ENCODE measurements at regions not wholly inside any gene's neighbourhood (a gene's known extent, or its start where the extent isn't known, plus 50 kb on each side); places are given as distances from the start of the nearest gene placed in this dataset.

GRCh38 chr14:98184457-98184856 lies 1087.5 kb downstream of the BCL11B start:
- intact Hi-C loops (cut with DNase I), result no loop called here
- no peak for DNase-seq (ENCODE audit: low spot score)

GRCh38 chr14:98185036-98185435 lies 1087.0 kb downstream of the BCL11B start:
- intact Hi-C loops (cut with DNase I), result no loop called here
- no peak for DNase-seq (ENCODE audit: low spot score)

DNA sequence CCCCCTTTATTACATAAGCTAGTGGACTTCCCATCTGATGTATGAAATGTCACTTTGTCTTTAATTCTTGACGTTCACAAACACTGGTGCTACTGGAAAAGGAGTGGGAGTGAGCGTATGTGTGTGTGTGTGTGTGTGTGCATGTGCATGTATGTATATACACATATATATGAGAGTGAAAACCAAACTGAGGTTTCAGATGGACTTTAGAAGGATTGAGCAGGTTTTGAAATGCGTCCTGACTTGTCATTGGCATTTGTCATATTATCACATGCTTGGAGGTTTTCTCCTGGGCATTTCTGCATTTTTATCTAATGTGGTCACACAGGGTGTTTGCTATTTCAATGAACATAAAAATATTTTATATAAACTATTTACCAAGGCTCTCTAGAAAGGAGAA lies 1085.9 kb downstream of the BCL11B start:
- intact Hi-C loops (cut with DNase I), result no loop called here
- DNase-seq (ENCODE audit: low spot score), result no peak

GRCh38 chr14:98187281-98187680 lies 1084.7 kb downstream of the BCL11B start:
- intact Hi-C loops (cut with DNase I), result no loop called here
- no peak for DNase-seq (ENCODE audit: low spot score)

DNA sequence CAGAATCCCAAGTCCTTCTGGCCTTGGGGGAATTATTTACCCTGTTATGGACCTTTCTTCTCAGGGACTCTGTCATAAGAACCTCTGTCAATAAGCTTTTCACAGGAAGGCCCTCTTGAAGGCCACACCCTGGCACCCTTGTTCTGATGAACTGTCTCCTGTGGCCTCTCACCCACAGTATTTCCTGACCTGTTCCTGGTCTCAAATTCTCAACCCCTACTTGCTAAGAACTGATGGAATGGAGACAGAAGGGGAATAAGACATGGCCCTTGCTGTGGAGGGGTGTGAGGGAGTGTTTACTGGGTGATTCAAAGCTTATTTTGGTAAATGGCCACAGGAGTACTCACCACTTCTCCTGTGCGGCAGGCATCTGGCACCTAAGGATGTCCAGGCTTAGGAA lies 1082.9 kb downstream of the BCL11B start:
- no peak for DNase-seq (ENCODE audit: low spot score)
- intact Hi-C loops (cut with DNase I), result no loop called here

- intact Hi-C loops (cut with DNase I), result no loop called here
- DNase-seq (ENCODE audit: low spot score), result no peak
Measured at GRCh38 chr14:98189511-98189910, 1082.5 kb downstream of the BCL11B start.

- intact Hi-C loops (cut with DNase I), result no loop called here
- no peak for DNase-seq (ENCODE audit: low spot score)
Measured at GRCh38 chr14:98189944-98190343, 1082.1 kb downstream of the BCL11B start.

- intact Hi-C loops (cut with DNase I), result no loop called here
- DNase-seq (ENCODE audit: low spot score), result no peak
Measured at GRCh38 chr14:98192946-98193345, 1079.1 kb downstream of the BCL11B start.

DNA sequence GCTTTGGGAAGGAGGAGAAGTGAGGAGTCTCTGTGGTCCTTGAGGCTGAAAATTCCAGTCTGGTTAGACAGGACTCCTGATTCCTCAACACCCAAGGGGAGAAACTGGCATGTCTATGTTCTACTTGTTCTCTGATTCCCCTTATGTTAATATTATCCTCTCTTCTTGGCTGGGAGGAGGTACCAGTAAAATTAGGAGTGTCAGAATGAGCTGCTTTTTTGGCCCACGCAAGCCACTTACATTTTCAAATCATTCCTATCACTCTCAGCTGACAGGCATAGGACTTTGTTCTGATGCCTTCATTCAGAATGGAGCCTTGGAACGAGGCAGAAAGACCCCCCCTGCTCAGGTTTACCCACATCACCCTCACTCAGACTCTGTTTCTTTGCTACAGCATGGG lies 1077.2 kb downstream of the BCL11B start:
- intact Hi-C loops (cut with DNase I), result no loop called here
- no peak for DNase-seq (ENCODE audit: low spot score)

DNA sequence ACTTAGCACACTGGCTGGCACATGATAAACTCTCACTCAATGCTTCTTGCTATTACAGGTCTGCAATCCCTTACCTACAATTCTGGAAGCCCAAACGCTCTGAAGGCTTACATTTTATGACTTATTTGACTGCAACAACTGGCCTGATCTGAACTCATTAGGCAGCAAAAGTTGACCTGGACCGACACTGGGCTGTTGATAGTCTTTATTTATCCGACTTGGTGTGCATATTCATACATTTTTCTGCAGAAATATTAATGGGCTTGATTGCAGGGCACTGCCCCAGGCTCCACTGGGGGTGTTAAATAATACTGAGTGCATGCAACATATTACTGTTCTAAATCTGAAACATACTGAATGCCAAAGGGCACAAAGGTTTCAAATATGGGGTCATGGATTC lies 1076.7 kb downstream of the BCL11B start:
- no peak for DNase-seq (ENCODE audit: low spot score)
- intact Hi-C loops (cut with DNase I), result no loop called here

- intact Hi-C loops (cut with DNase I), result no loop called here
- DNase-seq (ENCODE audit: low spot score), result no peak
Measured at GRCh38 chr14:98197933-98198332, 1074.1 kb downstream of the BCL11B start.

GRCh38 chr14:98198385-98198784 lies 1073.6 kb downstream of the BCL11B start:
- intact Hi-C loops (cut with DNase I), result no loop called here
- no peak for DNase-seq (ENCODE audit: low spot score)

GRCh38 chr14:98200601-98201000 lies 1071.4 kb downstream of the BCL11B start:
- intact Hi-C loops (cut with DNase I), result no loop called here
- no peak for DNase-seq (ENCODE audit: low spot score)

DNA sequence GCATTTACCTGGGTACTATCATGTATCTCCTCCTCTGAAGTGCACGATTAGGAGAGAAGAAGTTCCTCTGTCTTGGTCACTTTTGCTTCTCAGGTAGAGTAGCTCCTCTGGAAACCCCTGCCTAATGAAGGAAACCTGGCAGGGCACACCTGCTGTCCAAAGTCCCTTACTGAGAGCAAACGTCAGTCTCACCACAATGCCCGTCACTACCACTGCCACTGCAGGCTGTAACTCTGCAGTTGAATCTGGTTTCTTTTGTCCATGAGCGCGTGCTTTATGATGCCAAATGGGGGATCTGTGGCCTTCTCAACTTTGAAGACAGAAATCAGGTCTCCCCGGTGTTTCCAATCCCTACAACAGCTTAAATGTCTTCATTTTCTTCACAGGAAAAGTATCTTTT lies 1068.6 kb downstream of the BCL11B start:
- DNase-seq (ENCODE audit: low spot score), result no peak
- intact Hi-C loops (cut with DNase I), result no loop called here

DNA sequence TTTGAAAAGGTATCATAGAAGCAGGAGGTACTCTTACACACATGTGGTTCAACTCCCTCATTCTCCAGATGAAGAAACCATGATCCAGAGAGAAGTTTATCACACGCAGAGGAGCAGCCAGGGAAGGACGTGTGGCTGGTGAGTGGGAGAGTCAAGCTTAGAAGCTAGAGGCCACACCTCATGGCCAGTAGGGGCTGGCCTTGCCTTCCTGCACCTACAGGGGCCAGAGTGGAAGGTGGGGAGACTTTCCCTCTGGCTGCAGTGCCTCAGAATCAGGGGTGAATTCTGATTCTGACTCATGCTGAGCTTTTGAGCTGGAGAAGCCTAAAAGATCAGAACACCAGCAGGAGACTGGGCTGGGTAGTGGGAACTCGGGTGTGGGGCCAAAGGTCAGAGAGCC lies 1067.9 kb downstream of the BCL11B start:
- DNase-seq (ENCODE audit: low spot score), result no peak
- intact Hi-C loops (cut with DNase I), result no loop called here

DNA sequence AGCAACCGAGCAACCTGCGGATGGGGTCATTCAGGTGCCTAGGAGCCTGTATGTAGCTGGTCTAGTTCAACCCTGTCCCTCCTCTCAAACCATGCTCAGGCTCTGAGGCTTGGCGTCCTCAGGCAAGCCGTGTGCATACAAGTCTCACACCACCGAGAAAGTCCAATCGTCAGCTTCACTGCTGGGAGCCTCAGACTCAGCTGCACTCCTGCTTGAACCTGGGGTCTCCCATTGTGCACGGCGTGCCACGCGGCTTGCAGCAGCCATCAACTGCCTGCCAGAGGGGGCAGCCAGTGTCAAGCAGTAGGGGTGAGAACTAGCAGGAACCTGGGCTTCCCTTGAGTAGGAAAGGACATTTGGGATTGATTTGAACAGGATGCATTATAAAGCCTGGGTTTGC lies 1064.6 kb downstream of the BCL11B start:
- intact Hi-C loops (cut with DNase I), result no loop called here

DNA sequence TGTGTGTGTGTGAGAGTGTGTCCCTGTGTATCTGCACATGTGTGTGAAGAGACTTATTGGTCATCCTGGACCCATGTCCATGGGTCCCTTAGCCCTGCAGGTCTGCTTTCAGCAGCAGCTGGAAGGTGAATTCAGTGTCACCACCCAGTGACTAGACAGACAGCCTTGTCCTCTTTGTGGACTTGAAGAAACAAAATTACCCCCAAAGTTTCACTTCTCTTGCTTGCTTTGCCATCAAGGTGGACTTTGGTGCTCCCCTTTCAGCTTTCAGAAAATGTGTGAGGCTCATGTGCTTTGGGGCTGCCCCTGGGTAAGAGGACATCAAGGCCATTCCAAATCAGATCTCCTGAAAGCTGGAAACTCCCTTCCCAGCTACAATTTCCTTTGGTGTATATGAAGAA lies 1063.8 kb downstream of the BCL11B start:
- intact Hi-C loops (cut with DNase I), result no loop called here
- DNase-seq (ENCODE audit: low spot score), result no peak

More for the DNA sequence above, 1064.6 kb downstream of the BCL11B start:
- no peak for DNase-seq (ENCODE audit: low spot score)

- intact Hi-C loops (cut with DNase I), result no loop called here
- DNase-seq (ENCODE audit: low spot score), result no peak
Measured at GRCh38 chr14:98208943-98209342, 1063.1 kb downstream of the BCL11B start.

GRCh38 chr14:98210045-98210672 lies 1061.8 kb downstream of the BCL11B start:
- intact Hi-C loops (cut with DNase I), result no loop called here

GRCh38 chr14:98217530-98217929 lies 1054.5 kb downstream of the BCL11B start:
- DNase-seq (ENCODE audit: low spot score), result no peak
- intact Hi-C loops (cut with DNase I), result no loop called here

More at GRCh38 chr14:98210045-98210672, 1061.8 kb downstream of the BCL11B start:
- no peak for DNase-seq (ENCODE audit: low spot score)

DNA sequence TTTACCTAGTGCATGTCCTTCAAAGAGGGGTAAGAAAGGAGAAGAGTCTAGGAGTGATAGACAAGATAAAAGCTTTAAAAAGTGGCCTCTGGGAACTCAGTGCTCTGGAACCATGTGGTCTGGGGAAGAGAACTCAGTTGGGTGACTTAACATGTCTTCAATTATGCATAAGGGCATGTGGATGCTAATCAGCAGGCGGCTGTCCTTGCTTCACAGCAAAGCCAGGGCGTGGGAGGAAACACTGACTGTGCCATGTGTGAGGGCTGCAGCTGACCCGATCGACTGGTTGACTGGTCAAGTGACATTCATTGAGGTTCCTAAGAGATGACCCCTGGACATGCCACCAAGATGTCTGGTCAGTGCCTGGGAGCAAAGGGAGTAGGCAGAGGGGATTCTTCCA lies 1053.8 kb downstream of the BCL11B start:
- DNase-seq (ENCODE audit: low spot score), result no peak
- intact Hi-C loops (cut with DNase I), result no loop called here

DNA sequence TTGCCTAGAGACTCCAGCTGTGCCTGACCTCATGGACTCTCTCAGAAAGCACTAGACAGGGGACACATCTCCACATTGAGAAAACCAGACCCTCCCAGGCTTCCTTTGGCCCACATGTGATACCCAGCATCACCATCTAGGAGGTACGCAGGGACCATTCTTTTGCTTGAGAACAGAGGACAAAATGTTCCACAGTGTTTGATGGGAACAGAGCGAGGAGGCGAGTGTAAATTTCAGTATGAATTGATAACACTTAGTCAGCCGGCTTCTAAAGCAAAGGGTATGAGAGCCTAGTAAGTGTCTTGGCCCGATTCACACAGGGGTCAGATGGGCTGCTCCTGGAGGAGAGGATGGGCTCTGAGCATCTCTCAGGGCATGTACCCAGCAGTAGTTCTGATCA lies 1052.4 kb downstream of the BCL11B start:
- no peak for DNase-seq (ENCODE audit: low spot score)
- intact Hi-C loops (cut with DNase I), result no loop called here
